ENCODE measurements at regions not wholly inside any gene's neighbourhood (a gene's known extent, or its start where the extent isn't known, plus 50 kb on each side); places are given as distances from the start of the nearest gene placed in this dataset.
"Not testable (repeated sequence)": the region's sequence is repeated elsewhere in the genome, so short reads cannot be mapped to it uniquely, and the experiment has no call there.

DNA sequence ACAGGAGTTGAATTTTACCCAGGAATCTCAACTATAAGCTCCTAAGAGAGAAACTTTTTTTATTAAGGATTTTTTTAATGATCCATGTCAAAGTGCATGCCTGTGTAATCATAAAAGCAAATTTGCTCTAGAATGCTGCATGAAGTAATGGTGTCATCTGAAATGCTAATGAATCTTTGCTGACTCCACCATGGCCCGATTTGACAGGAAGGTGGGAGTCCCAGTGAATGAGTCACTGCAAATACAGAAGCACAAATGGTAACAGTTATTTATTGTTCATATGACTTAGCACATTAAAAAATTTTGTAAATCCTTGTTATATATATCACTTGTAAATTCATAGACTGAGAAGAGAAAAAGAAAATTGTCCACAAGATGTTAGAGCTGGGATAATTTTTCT, 341.3 kb downstream of the RASEF start:
- no peak for DNase-seq (ENCODE audit: low read depth, low spot score)

DNA sequence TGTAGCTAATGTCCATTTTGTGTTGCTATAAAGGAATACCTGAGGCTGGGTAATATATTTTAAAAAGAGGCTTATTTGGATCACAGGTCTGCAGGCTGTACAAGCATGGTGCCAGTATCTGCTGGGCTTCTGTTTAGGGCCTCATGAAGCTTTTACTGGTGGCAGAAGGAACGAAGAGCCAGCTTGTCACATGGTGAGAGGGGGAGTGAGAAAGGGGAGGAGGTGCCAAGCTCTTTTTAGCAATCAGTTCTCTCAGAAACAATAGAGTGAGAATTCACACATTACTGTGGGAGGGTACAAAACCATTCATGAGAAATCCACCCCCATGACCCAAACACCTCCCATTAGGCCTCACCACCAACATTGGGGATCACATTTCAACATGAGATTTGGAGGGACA, 340.9 kb downstream of the RASEF start:
- no peak for DNase-seq (ENCODE audit: low read depth, low spot score)

DNA sequence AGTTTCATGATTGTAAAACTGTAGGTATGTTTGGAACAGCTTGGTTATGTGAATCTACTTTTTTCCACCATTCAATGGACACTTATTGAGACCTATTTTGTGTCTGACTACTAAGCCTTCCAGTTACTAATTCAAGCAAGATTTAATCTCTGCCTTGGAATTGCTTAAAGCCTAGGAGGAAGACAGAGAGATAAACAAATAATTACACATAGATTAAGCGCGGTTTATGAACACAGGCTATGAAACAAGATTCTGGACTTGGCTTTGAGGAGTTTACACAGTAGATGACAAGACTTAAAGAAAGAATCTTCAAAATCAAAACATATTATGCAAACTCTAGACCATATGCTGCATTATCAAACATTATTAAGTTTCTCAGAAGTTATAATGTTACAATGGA, 340.4 kb downstream of the RASEF start:
- DNase-seq (ENCODE audit: low read depth, low spot score), result no peak

DNA sequence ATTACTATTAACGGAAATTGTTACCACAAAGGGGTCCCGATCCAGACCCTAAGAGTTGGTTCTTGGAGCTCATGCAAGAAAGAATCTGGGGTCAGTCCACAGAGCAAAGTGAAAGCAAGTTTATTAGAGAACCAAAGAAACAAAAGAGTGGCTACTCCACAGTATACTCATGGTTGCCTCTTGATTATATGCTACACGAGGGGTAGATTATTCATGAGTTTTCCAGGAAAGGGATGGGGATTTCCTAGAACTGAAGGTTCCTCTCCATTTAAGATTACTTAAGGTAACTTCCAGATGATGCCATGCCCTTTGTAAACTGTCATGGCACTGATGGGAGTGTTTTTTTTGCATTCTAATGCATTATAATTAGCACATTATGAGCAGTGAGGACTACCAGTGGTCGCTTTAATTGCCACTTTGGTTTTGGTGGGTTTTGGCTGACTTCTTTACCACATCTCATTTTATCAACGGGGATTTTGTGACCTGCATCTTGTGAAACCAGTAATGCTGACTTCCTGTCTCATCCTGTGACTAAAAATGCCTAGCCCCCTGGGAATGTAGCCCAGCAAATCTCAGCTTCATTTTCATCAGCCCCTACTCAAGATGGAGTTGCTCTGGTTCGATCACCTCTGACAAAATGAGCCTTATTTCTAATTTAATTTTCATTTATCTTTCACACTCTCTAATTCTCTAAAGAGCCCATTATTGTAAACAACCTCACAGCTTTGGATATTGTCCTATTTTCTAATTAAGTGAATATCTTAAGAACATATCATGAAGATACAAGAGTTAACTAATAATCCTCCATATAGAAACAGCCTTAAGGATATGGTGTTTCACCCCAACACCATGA, 336.3 kb downstream of the RASEF start:
- DNase-seq (ENCODE audit: low read depth, low spot score), result no peak

DNA sequence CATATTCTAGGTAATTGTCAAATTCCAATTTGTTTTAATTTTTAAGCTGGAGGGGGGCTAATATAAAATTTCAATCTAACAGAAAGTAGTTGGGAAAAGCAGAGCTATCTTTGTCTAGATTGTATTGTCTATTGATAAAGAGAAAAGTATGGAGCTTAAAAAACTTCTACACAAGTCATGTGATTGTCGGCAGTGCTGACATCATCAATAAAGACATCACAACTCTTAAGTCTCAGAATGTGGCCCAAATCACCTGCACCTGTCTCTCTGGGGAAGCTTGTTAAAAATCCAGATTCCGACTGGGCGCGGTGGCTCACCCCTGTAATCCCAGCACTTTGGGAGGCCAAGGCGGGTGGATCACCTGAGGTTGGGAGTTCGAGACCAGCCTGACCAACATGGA, 333.8 kb downstream of the RASEF start:
- DNase-seq (ENCODE audit: low read depth, low spot score), result no peak

DNA sequence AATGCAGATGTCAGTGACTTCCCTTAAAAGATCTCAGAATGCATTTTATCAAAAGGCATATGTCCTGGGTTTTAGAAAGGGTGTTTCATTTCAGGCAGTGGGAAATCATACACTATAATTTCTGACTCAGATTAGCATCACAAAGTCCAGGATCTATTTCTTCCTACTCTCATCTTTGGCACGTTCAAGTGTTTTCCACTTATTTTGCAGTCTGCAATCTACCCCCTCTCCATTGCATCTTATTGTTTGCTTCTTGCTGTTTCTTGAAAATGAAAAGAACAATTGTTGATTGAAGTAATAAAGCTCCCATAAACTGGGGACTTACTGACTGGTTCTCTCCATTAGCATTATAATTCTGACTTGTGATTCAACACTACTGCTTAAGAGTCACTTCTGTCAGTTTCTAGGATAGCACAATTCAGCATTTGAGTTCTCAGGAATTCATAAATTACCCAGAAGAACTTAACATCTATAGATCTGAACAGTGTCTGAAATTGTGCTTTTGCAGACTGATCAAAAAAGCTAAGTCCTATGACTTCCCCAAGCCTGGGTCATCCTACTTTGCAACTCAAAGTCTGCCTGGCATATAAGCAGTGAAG, 332.9 kb downstream of the RASEF start:
- DNase-seq (ENCODE audit: low read depth, low spot score), result no peak

DNA sequence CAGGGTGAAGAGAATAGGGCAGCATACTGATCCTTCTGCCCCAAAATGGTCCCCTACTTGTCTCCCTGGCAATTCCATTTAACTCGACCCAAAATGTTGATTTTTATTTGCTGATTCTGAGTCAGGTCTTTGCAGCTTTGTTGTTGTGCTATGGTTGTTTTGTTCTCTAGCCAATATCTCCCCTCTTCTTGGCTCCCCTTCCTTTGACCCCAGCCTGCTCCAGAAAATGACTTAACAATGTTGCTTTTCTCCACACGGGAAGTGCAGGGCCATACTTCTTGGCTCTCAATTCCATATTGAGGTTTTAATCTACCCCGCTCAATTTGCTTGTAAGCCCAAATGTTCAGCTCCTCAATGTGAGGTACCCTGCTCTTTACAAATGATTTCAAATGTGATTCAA, 330.0 kb downstream of the RASEF start:
- DNase-seq (ENCODE audit: low read depth, low spot score), result no peak

DNA sequence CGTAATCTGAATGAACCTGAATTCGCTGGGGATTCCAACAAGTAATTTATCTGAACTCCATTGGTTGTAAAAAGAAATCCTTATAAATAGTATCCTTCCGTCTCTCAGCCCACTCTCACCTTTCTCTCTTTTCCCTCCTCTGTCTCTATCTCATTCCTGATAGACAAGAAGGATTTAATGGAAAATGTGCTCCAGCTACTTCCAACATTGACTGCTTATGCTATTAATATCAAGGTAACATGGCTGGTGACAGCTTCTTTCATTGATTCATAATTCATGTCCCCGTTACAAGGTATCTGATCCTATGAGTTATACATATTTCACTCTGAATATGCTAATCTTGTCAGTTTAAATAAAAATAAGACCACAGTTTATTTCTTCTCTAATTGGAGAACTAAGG, 326.8 kb downstream of the RASEF start:
- DNase-seq (ENCODE audit: low read depth, low spot score), result no peak

DNA sequence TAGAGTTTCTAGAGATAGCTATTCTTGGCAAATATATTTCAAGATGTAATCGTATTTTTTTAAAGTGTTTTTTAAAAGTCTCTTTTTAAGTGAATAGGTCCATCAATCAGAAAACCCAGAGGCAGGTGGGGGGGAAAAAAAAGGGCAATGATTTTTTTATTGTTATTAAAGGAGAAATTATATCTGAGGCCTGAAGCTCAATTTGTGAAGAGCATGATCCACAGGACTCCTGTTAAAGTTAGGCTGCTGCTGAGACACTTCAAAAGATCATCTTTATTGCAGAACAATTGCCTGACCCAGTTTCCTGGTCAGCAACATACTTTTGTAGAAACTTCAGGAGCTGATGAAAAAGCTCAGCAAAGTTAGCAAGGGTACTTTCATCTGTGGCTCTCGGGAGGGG, 326.2 kb downstream of the RASEF start:
- DNase-seq (ENCODE audit: low read depth, low spot score), result no peak

DNA sequence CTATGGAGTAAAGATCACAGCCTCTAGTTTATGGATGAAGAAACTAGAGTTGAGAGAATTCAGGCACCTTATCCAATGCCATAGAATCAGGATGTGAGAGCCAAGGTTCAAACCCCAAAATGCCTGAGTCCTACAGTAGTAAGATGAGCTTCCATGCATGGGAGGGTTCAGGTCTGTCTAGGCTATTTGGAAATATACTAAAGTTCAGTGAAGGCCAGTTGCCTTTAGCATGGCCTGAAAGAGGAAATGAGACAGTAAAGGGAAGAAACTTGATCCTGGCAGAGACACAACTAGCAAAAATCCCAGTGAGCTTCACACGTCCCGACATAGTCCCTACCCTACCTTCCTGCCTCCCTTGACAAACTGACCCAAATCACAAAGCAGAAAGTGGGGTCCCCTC, 317.0 kb downstream of the RASEF start:
- no peak for DNase-seq (ENCODE audit: low read depth, low spot score)

DNA sequence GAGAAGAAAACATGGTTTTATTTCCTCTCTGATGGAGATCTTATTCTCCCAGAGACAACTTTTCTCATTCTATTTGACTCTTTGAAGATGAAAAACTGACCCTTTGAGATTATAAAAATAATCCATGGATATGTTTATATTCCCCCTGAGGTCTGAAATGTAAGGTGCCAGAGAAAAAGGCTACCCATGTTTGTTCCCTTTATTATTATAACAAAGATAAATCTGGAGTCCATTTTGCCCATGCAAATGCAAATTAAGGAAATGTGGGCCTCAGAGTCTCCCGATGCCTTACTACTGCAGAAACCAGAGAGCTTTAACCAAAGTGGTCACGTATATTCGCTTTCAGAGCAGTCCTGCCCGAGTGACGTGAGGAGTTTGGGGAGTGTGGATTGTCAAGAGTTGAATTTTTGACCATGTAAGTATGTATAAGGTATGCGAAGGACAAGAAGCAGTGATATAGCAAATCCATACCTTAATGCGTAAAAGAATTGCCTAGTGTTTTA, 312.5 kb downstream of the RASEF start:
- no peak for DNase-seq (ENCODE audit: low read depth, low spot score)

DNA sequence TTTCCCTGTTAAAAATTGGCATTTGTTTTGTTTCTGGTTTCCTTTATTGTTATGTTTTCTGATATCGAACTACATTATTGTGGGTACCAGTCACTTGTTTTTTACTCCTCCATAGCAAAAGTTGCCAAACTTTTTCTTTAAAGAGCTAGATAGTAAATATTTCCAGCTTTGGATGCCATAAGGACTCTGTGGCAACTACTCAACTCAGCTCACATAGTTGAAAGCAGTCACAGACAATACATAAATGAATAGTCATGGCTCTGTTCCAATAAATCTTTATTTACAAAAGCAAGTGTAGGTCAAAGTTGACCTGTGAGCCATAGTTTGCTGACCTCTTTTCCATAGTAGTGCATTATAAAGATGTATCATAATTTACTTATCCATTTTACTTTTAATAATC, 305.0 kb downstream of the RASEF start:
- no peak for DNase-seq (ENCODE audit: low read depth, low spot score)

DNA sequence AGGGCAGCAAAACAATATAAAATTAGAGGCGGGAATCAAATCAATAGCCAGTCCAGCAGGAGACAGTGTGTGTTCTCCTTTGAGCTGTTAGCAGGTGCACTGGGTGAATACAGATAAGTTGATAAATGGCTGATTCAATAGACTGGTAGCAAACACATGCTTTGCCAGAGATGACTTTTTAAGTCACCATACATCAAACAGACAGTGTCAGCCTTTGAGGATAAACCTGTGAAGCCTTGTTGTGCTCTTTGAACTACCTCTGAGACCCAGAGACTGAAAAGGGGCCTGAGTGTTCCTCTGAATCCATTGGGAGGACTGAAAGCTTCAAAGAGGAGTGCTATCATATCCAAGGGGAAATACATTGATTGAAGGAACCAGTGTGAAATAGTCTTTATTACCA, 301.9 kb downstream of the RASEF start:
- no peak for DNase-seq (ENCODE audit: low read depth, low spot score)

DNA sequence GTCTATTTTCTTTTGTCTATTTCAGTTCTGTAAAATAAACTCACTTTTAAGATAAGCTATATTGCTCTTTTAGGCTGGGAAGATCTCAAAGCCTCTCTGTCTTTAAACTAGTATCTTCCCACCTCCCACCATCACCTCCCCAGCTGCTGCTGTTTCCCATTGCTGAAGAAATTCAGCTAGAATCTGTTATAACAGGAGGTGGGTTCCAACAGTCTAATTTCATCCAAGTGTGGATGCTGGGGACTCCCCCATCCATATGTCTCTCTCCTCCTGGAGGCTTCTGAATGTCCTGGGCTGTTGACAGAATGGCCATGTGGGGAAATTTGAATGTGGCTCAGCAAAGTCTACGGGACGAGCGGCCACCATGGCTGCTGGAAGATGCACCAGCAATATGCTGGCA, 301.0 kb downstream of the RASEF start:
- DNase-seq (ENCODE audit: low read depth, low spot score), result no peak

DNA sequence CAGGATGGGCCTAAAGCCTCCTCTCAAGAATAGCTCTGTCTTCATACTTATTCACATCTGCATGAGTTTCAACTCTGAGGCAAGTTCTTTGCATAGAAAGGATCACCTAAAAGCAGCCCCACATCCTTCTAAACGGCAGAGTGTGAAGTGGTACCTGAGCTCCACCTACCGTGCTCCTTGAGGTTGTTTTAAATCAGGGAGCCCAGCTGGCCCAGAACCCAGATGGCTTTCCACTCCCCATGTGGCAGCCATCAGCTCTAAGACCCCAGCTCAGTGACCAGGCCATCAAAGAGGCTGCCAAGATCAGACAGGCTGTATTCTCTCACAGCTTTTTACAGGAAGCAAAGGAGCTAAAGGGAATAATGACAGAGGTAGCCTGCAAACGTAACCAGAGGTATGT, 299.3 kb downstream of the RASEF start:
- DNase-seq (ENCODE audit: low read depth, low spot score), result peak; percentile 42

DNA sequence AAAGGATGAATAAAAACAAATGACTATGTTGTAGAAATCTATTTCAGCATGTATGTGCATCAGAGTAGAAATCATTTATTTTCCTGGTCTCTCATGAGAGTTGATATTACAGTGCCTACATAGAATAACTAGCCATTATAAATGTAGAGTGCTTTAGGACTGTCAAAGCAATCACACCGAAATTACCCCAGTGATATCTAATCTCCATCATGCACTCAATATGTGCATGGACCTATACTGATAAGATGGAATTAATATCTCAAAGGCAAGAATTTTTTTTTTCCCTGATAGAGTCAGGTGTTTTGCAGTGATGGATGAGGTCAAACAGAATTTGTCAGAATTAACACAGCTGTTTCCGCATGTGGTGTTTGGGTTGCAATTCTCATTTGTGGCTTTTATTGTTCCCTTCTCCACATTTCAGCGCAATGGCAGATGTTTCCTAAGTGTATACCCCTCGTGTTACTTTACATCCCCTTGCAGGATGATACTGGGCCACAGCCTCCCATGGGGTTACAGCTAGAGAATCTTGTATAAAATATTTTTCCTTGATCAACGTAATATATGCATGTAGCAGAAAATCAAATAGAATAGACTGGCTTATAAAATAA, 298.8 kb downstream of the RASEF start:
- no peak for DNase-seq (ENCODE audit: low read depth, low spot score)

DNA sequence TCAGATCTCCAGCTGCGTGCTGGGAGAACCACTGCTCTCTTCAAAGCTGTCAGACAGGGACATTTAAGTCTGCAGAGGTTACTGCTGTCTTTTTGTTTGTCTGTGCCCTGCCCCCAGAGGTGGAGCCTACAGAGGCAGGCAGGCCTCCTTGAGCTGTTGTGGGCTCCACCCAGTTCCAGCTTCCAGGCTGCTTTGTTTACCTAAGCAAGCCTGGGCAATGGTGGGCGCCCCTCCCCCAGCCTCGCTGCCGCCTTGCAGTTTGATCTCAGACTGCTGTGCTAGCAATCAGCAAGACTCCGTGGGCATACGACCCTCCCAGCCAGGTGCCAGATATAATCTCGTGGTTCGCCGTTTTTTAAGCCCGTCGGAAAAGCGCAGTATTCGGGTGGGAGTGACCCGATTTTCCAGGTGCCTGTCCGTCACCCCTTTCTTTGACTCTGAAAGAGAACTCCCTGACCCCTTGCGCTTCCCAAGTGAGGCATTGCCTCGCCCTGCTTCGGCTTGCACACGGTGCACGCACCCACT, 288.2 kb downstream of the RASEF start:
- not testable (repeated sequence) for DNase-seq (ENCODE audit: low read depth, low spot score)

DNA sequence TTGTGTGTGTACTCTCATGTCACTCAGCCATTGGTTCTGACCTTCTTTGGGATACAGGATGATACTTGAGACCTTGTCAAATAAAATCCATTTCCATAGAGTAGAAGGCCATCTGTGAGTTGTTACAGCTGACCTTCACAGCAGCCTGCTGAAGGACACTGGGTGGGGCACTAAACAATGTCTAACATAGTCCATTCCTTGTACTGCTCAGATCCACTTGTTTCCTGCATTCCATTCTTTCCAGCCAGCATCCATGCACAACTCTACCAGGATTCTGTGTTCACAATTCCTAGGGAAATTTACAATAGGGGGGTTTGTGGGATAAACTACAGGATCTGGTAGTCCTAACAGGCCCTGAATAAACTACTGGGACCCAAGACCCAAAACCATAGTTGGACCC, 286.4 kb downstream of the RASEF start:
- no peak for DNase-seq (ENCODE audit: low read depth, low spot score)

DNA sequence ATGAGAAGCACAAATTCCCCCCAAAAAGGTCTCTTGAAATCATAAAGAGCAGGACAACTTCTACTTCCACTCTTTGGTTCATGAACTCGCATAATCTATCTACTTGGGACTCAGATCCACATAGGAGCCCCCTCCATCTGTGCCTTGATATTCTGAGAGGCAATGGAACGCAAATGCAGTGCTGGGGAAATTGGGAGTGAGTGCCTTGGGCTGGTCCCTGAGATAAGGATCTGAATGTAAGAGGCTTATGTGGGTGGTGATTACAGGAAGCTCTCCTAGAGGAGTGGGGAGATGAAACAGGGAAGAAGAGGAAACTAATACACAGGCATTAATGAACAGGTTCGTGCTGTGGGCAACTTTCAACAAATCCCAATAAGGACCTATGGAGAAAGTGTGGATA, 285.6 kb downstream of the RASEF start:
- no peak for DNase-seq (ENCODE audit: low read depth, low spot score)

DNA sequence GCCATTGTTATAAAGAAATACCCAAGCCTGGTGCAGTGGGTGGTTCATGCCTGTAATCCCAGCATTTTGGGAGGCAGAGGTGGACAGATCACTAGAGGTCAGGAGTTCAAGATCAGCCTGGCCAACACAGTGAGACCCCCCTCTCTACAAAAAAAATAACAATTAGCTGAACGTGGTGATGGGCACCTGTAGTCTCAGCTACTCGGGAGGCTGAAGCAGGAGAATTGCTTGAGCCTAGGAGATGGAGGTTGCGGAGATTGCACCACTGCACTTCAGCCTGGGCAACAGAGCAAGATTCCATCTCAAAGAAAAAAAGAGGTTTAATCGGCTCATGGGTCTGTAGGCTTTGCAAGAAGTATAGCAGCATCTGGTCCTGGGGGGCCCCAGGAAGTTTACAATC, 284.0 kb downstream of the RASEF start:
- DNase-seq (ENCODE audit: low read depth, low spot score), result not testable (repeated sequence)

DNA sequence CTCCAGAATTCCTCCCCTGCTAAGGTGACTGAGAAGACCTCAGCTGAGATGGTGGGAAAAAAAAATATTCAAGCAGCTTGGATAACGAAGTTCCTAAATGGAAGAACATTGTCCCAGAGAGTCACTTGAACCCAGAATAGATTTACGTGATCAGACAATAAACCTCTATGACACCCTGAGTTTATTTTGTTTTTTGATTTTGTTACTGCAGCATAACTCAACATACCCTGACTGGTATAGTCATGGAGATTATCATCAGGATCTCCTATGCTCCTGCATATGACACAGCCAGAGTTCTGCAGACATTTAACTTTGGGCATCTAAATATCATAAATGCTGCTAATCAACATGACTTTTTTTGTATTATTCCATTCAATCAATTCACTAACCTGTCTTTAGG, 282.9 kb downstream of the RASEF start:
- DNase-seq (ENCODE audit: low read depth, low spot score), result no peak

DNA sequence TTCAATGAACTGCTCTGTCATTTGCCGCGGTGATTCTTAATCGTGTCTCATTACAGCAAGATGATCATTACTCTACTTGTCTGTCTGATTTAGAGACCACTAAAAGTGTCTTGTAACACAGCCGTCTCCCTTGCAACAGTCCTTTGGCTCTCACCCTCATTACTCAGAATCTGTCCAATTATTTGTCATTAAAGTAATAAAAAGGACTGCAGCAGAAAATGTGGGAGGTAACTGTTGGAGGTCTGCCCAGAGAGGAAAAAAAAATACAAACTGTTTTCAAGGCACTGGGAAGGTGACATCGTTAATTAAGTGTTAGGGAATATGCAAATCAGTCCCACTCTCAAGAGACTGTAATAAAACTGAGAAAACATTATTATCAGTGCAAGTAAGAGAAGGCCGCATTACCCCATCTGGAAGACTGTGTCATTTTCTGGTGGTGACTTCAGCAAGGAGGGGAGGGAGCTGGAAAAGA, 281.0 kb downstream of the RASEF start:
- DNase-seq (ENCODE audit: low read depth, low spot score), result no peak

DNA sequence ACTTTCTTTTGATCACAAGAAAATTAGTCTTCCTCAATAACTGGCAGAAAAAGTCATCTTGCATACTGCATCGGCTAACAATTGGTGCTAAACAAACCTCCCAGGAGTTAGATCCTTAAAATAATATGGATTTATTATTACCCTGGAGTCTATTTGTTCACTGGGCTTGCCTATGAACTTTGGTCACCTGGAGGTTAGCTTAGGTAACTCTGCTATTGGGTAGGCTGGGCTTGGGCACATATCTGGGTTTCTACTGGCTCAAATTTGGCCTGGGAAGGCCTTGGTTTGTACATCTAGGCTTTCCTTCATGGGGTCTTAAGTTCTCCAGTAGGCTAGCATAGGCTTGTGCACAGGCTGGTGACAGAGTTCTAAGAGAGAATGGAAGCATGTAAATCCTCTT, 279.9 kb downstream of the RASEF start:
- no peak for DNase-seq (ENCODE audit: low read depth, low spot score)

All from iPS DF 19.7 (cell line).